ENCODE measurements at regions not wholly inside any gene's neighbourhood (a gene's known extent, or its start where the extent isn't known, plus 50 kb on each side); places are given as distances from the start of the nearest gene placed in this dataset.

- no peaks in the 10 kb centered on the region for H3K27me3 ChIP-seq (ENCODE audit: control insufficient read depth in 2 of 2, insufficient read depth in 2 of 2, low read length in 2 of 2)
- DNase-seq (ENCODE audit: low read depth, low spot score) (no peak), FAIRE-seq (no peak)
- H3K9me1 ChIP-seq (replicated peaks; ENCODE audit: control insufficient read depth, extremely low read depth, insufficient read depth, low read length): no peaks in the 10 kb centered on the region
- TF ChIP-seq EZH2 (IDR thresholded peaks at IDR 0.05; ENCODE audit: borderline replicate concordance, low read depth, low read length, severe bottlenecking) (no peak), MYC (IDR thresholded peaks at IDR 0.05; ENCODE audit: low read depth, low read length) (no peak), CTCF (IDR thresholded peaks at IDR 0.05; ENCODE audit: extremely low read depth in 1 of 2, insufficient read depth in 1 of 2, low read depth in 1 of 2, low read length in 2 of 2) (no peak), POLR2AphosphoS5 (IDR thresholded peaks at IDR 0.05; ENCODE audit: insufficient read depth, low read depth, low read length) (no peak), JUN (IDR thresholded peaks at IDR 0.05; ENCODE audit: borderline replicate concordance, insufficient read depth, insufficient read length, low read depth) (no peak), FOS (IDR thresholded peaks at IDR 0.05; ENCODE audit: borderline replicate concordance, insufficient read depth, low read length) (no peak), GATA2 (IDR thresholded peaks at IDR 0.05; ENCODE audit: insufficient read depth, insufficient read length, low read depth, low read length) (no peak), POLR2A (IDR thresholded peaks at IDR 0.05; ENCODE audit: low read depth, low read length) (no peak)
- TF ChIP-seq, protein P1, sequence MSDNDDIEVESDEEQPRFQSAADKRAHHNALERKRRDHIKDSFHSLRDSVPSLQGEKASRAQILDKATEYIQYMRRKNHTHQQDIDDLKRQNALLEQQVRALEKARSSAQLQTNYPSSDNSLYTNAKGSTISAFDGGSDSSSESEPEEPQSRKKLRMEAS (IDR thresholded peaks at IDR 0.05; ENCODE audit: insufficient read depth, insufficient read length): no peak
- ChIA-PET CTCF (no interaction called here), POLR2A (no interaction called here)
- BruUV-seq (replicated peaks): no TSS peak
- intact Hi-C loops (cut with micrococcal nuclease): no loop called here
- no peak overlapping the region for H3K9ac ChIP-seq (replicated peaks; ENCODE audit: extremely low read depth, insufficient read depth, low read length)
- no peak overlapping the region for H2AFZ ChIP-seq (ENCODE audit: low read depth, low read length)
- H3K36me3 ChIP-seq (ENCODE audit: control insufficient read depth in 2 of 2, extremely low read depth in 1 of 2, insufficient read depth in 2 of 2, low read length in 2 of 2): no peaks in the 10 kb centered on the region
- H4K20me1 ChIP-seq (replicated peaks; ENCODE audit: control insufficient read depth, extremely low read depth, insufficient read depth, low read length): no peaks in the 10 kb centered on the region
- dilution Hi-C loops (cut with MboI; ENCODE audit: extremely low pct_ligation_motif_present, low sequenced_read_pairs): no loop called here
- H3K27ac ChIP-seq (ENCODE audit: insufficient read depth, low read depth, low read length): no peak overlapping the region
- H3K4me2 ChIP-seq (ENCODE audit: insufficient read depth, low read length): no peak overlapping the region
- H3K4me1 ChIP-seq (ENCODE audit: control insufficient read depth, extremely low read depth, insufficient read depth, low read length): no peaks in the 10 kb centered on the region
- H3K9me3 ChIP-seq (replicated peaks; ENCODE audit: control insufficient read depth, insufficient read depth, low read length): peaks cover 3% of the 10 kb centered on the region
- H3K4me3 ChIP-seq (replicated peaks in 1 of 3; ENCODE audit: insufficient read depth in 1 of 3, low read depth in 1 of 3, low read length in 3 of 3): no peak overlapping the region
- no peaks in the 10 kb centered on the region for H3K79me2 ChIP-seq (ENCODE audit: control insufficient read depth, insufficient read depth, low read length)
Observed at GRCh38 chr13:22482496-22483000, 698.2 kb upstream of the SGCG start.

Measured in endothelial cell of umbilical vein (primary cell).